ENCODE measurements at regions not wholly inside any gene's neighbourhood (a gene's known extent, or its start where the extent isn't known, plus 50 kb on each side); places are given as distances from the start of the nearest gene placed in this dataset.
"Not testable (repeated sequence)": the region's sequence is repeated elsewhere in the genome, so short reads cannot be mapped to it uniquely, and the experiment has no call there.

GRCh38 chr15:20016941-20017340 lies 524.7 kb downstream of the GOLGA6L6 start:
- H3K27me3 Mint-ChIP-seq (ENCODE audit: insufficient read depth, unreplicated experiment); BruUV-seq (replicated peaks); DNase-seq; POLR2A ChIA-PET; H3K36me3 Mint-ChIP-seq (ENCODE audit: insufficient read depth, unreplicated experiment); H3K4me3 Mint-ChIP-seq (ENCODE audit: unreplicated experiment); H3K4me1 ChIP-seq; CTCF ChIA-PET; intact Hi-C loops (cut with micrococcal nuclease; ENCODE audit: unreplicated experiment); H3K4me1 Mint-ChIP-seq (ENCODE audit: low read depth, unreplicated experiment); H3K27me3 ChIP-seq (replicated peaks; ENCODE audit: control insufficient read depth, insufficient read depth, low read length); H3K9me3 ChIP-seq; H3K4me3 ChIP-seq (ENCODE audit: low read depth, low read length); H3K27ac Mint-ChIP-seq (ENCODE audit: unreplicated experiment); H3K36me3 ChIP-seq (ENCODE audit: control insufficient read depth, insufficient read depth, low read length); H3K9me3 Mint-ChIP-seq (ENCODE audit: unreplicated experiment): not testable (repeated sequence)

- H3K27me3 Mint-ChIP-seq (ENCODE audit: insufficient read depth, unreplicated experiment); H3K4me3 ChIP-seq (ENCODE audit: low read depth, low read length); intact Hi-C loops (cut with micrococcal nuclease; ENCODE audit: unreplicated experiment); H3K4me1 ChIP-seq; H3K4me1 Mint-ChIP-seq (ENCODE audit: low read depth, unreplicated experiment); BruUV-seq (replicated peaks); DNase-seq; H3K9me3 ChIP-seq; H3K4me3 Mint-ChIP-seq (ENCODE audit: unreplicated experiment); H3K27me3 ChIP-seq (replicated peaks; ENCODE audit: control insufficient read depth, insufficient read depth, low read length); H3K36me3 ChIP-seq (ENCODE audit: control insufficient read depth, insufficient read depth, low read length); POLR2A ChIA-PET; H3K9me3 Mint-ChIP-seq (ENCODE audit: unreplicated experiment); H3K27ac Mint-ChIP-seq (ENCODE audit: unreplicated experiment); CTCF ChIA-PET; H3K36me3 Mint-ChIP-seq (ENCODE audit: insufficient read depth, unreplicated experiment): not testable (repeated sequence)
Observed at GRCh38 chr15:20012837-20013236, 528.8 kb downstream of the GOLGA6L6 start.

- H3K27me3 Mint-ChIP-seq (ENCODE audit: insufficient read depth, unreplicated experiment); H3K4me3 Mint-ChIP-seq (ENCODE audit: unreplicated experiment); CTCF ChIA-PET; intact Hi-C loops (cut with micrococcal nuclease; ENCODE audit: unreplicated experiment); H3K4me3 ChIP-seq (ENCODE audit: low read depth, low read length); H3K27ac Mint-ChIP-seq (ENCODE audit: unreplicated experiment); H3K4me1 Mint-ChIP-seq (ENCODE audit: low read depth, unreplicated experiment); H3K36me3 ChIP-seq (ENCODE audit: control insufficient read depth, insufficient read depth, low read length); H3K4me1 ChIP-seq; H3K36me3 Mint-ChIP-seq (ENCODE audit: insufficient read depth, unreplicated experiment); H3K9me3 ChIP-seq; H3K9me3 Mint-ChIP-seq (ENCODE audit: unreplicated experiment); POLR2A ChIA-PET; BruUV-seq (replicated peaks); H3K27me3 ChIP-seq (replicated peaks; ENCODE audit: control insufficient read depth, insufficient read depth, low read length): not testable (repeated sequence)
- DNase-seq: peak in 1 of 2 experiments; percentile 12
Observed at GRCh38 chr15:20010759-20011158, 530.8 kb downstream of the GOLGA6L6 start.

- H3K27ac Mint-ChIP-seq (ENCODE audit: unreplicated experiment); H3K27me3 ChIP-seq (replicated peaks; ENCODE audit: control insufficient read depth, insufficient read depth, low read length); H3K4me1 ChIP-seq; BruUV-seq (replicated peaks); DNase-seq; POLR2A ChIA-PET; CTCF ChIA-PET; H3K4me3 ChIP-seq (ENCODE audit: low read depth, low read length); H3K36me3 Mint-ChIP-seq (ENCODE audit: insufficient read depth, unreplicated experiment); intact Hi-C loops (cut with micrococcal nuclease; ENCODE audit: unreplicated experiment); H3K36me3 ChIP-seq (ENCODE audit: control insufficient read depth, insufficient read depth, low read length); H3K9me3 Mint-ChIP-seq (ENCODE audit: unreplicated experiment); H3K4me3 Mint-ChIP-seq (ENCODE audit: unreplicated experiment); H3K27me3 Mint-ChIP-seq (ENCODE audit: insufficient read depth, unreplicated experiment); H3K9me3 ChIP-seq; H3K4me1 Mint-ChIP-seq (ENCODE audit: low read depth, unreplicated experiment): not testable (repeated sequence)
Observed at GRCh38 chr15:20009619-20010018, 532.0 kb downstream of the GOLGA6L6 start.

GRCh38 chr15:20007338-20007737 lies 534.3 kb downstream of the GOLGA6L6 start:
- H3K27ac Mint-ChIP-seq (ENCODE audit: unreplicated experiment); H3K27me3 Mint-ChIP-seq (ENCODE audit: insufficient read depth, unreplicated experiment); H3K9me3 ChIP-seq; intact Hi-C loops (cut with micrococcal nuclease; ENCODE audit: unreplicated experiment); H3K9me3 Mint-ChIP-seq (ENCODE audit: unreplicated experiment); POLR2A ChIA-PET; DNase-seq; H3K36me3 ChIP-seq (ENCODE audit: control insufficient read depth, insufficient read depth, low read length); H3K27me3 ChIP-seq (replicated peaks; ENCODE audit: control insufficient read depth, insufficient read depth, low read length); BruUV-seq (replicated peaks); H3K4me1 ChIP-seq; H3K36me3 Mint-ChIP-seq (ENCODE audit: insufficient read depth, unreplicated experiment); H3K4me3 ChIP-seq (ENCODE audit: low read depth, low read length); H3K4me3 Mint-ChIP-seq (ENCODE audit: unreplicated experiment); CTCF ChIA-PET; H3K4me1 Mint-ChIP-seq (ENCODE audit: low read depth, unreplicated experiment): not testable (repeated sequence)

GRCh38 chr15:20003471-20003870 lies 538.1 kb downstream of the GOLGA6L6 start:
- H3K9me3 Mint-ChIP-seq (ENCODE audit: unreplicated experiment); H3K27me3 Mint-ChIP-seq (ENCODE audit: insufficient read depth, unreplicated experiment); H3K4me3 ChIP-seq (ENCODE audit: low read depth, low read length); H3K27ac Mint-ChIP-seq (ENCODE audit: unreplicated experiment); DNase-seq; intact Hi-C loops (cut with micrococcal nuclease; ENCODE audit: unreplicated experiment); BruUV-seq (replicated peaks); POLR2A ChIA-PET; CTCF ChIA-PET; H3K36me3 Mint-ChIP-seq (ENCODE audit: insufficient read depth, unreplicated experiment); H3K4me1 Mint-ChIP-seq (ENCODE audit: low read depth, unreplicated experiment); H3K36me3 ChIP-seq (ENCODE audit: control insufficient read depth, insufficient read depth, low read length); H3K4me1 ChIP-seq; H3K9me3 ChIP-seq; H3K27me3 ChIP-seq (replicated peaks; ENCODE audit: control insufficient read depth, insufficient read depth, low read length); H3K4me3 Mint-ChIP-seq (ENCODE audit: unreplicated experiment): not testable (repeated sequence)

- not testable (repeated sequence) for H3K4me1 Mint-ChIP-seq (ENCODE audit: low read depth, unreplicated experiment)
Observed at GRCh38 chr15:20002560-20002959, 539.0 kb downstream of the GOLGA6L6 start.

More at GRCh38 chr15:20002560-20002959, 539.0 kb downstream of the GOLGA6L6 start:
- H3K36me3 ChIP-seq (ENCODE audit: control insufficient read depth, insufficient read depth, low read length); intact Hi-C loops (cut with micrococcal nuclease; ENCODE audit: unreplicated experiment); H3K4me3 ChIP-seq (ENCODE audit: low read depth, low read length); POLR2A ChIA-PET; H3K27me3 ChIP-seq (replicated peaks; ENCODE audit: control insufficient read depth, insufficient read depth, low read length); H3K27me3 Mint-ChIP-seq (ENCODE audit: insufficient read depth, unreplicated experiment); H3K4me1 ChIP-seq; H3K9me3 Mint-ChIP-seq (ENCODE audit: unreplicated experiment); BruUV-seq (replicated peaks); H3K4me3 Mint-ChIP-seq (ENCODE audit: unreplicated experiment); H3K9me3 ChIP-seq; DNase-seq; H3K36me3 Mint-ChIP-seq (ENCODE audit: insufficient read depth, unreplicated experiment); H3K27ac Mint-ChIP-seq (ENCODE audit: unreplicated experiment); CTCF ChIA-PET: not testable (repeated sequence)
